Immature natural killer cell (primary cell): ENCODE measurements at regions not wholly inside any gene's neighbourhood (a gene's known extent, or its start where the extent isn't known, plus 50 kb on each side); places are given as distances from the start of the nearest gene placed in this dataset.

Experiments used
- DNase-seq, 3 donors: peaks; one replicate each; pipeline ENCODE4 v3.0.0; 2022; ENCODE audit warnings: mixed read lengths in 1 of 3
- H3K27ac Mint-ChIP-seq, 6 donors: one replicate each; pipeline ENCODE4 v1.8.0; 2020; ENCODE audit warnings: mixed read lengths in 6 of 6, mild to moderate bottlenecking in 5 of 6, inconsistent platforms in 4 of 6, moderate library complexity in 3 of 6
- H3K27me3 Mint-ChIP-seq, 3 donors: one replicate each; pipeline ENCODE4 v1.8.0; 2020 to 2021; ENCODE audit warnings: low read depth in 3 of 3, mild to moderate bottlenecking in 3 of 3, mixed read lengths in 3 of 3, moderate library complexity in 3 of 3, inconsistent platforms in 1 of 3
- H3K36me3 Mint-ChIP-seq, 3 donors: one replicate each; pipeline ENCODE4 v1.8.0; 2020; ENCODE audit warnings: mixed read lengths in 3 of 3, inconsistent platforms in 2 of 3, mild to moderate bottlenecking in 2 of 3
- H3K4me1 Mint-ChIP-seq, 2 donors: one replicate each; pipeline ENCODE4 v1.8.0; 2020; ENCODE audit warnings: inconsistent platforms in 2 of 2, mild to moderate bottlenecking in 2 of 2, mixed read lengths in 2 of 2, moderate library complexity in 1 of 2
- H3K4me3 Mint-ChIP-seq, 5 donors: one replicate each; pipeline ENCODE4 v1.8.0; 2020; ENCODE audit warnings: mild to moderate bottlenecking in 5 of 5, mixed read lengths in 5 of 5, inconsistent platforms in 3 of 5, moderate library complexity in 3 of 5
- H3K9me3 Mint-ChIP-seq, 6 donors: one replicate each; pipeline ENCODE4 v1.8.0; 2020; ENCODE audit warnings: mild to moderate bottlenecking in 6 of 6, mixed read lengths in 6 of 6, inconsistent platforms in 4 of 6, moderate library complexity in 3 of 6

DNA sequence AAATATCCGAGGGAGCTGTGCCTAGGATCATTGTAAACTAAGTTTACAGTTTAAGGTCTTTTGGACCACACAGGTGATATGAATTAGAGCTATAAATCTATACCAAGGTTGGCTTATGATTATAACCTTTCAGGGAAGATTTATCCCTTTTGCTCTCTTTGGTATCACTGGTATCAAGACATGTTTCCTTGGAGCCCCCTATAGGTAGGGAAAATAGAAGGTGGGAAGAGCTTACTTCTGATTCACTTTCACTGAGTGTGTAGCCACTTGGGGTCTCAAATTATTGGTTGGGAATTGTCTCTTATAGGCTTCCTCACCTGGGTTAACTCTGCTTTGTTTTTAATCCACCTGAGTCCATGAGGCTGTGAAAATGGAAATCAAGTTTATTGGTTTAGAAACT lies 262.1 kb upstream of the NR3C2 start:
- H3K27ac Mint-ChIP-seq: no peak overlapping the region
- no peaks in the 10 kb centered on the region for H3K36me3 Mint-ChIP-seq
- peaks cover 0 to 13% (median 3%) of the 10 kb centered on the region in 6 donors for H3K9me3 Mint-ChIP-seq

DNA sequence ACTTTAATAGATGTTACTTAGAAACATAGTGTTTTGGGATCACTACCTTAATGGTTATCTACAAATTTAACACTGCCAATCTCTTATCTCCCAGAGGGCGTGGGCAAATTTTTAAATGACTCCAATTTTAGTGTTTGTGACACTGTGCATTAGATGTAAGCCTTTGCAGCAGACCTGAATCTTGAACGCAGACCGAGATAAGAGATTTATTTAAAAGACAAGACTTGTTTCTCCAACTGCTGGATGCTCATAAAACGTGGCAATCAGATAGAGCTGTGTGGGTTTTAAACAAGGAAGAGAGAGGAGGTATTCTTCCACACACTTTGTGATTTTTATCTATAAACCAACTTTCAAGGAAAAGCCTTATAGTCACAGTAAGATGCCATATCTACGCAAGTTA lies 252.5 kb upstream of the NR3C2 start:
- H3K9me3 Mint-ChIP-seq: peaks cover 0 to 13% (median under 1%) of the 10 kb centered on the region in 6 donors
- H3K4me1 Mint-ChIP-seq: no peaks in the 10 kb centered on the region
- H3K27me3 Mint-ChIP-seq: peaks cover 0 to 4% (median 0%) of the 10 kb centered on the region in 3 donors
- no peaks in the 10 kb centered on the region for H3K36me3 Mint-ChIP-seq
- no peak overlapping the region for H3K27ac Mint-ChIP-seq
- no peak overlapping the region for H3K4me3 Mint-ChIP-seq
- no peak for DNase-seq

More for the DNA sequence above, 262.1 kb upstream of the NR3C2 start:
- DNase-seq: no peak
- Mint-ChIP-seq H3K4me3 (no peak overlapping the region), H3K4me1 (no peaks in the 10 kb centered on the region), H3K27me3 (peaks cover 0 to 4% (median 2%) of the 10 kb centered on the region in 3 donors)

DNA sequence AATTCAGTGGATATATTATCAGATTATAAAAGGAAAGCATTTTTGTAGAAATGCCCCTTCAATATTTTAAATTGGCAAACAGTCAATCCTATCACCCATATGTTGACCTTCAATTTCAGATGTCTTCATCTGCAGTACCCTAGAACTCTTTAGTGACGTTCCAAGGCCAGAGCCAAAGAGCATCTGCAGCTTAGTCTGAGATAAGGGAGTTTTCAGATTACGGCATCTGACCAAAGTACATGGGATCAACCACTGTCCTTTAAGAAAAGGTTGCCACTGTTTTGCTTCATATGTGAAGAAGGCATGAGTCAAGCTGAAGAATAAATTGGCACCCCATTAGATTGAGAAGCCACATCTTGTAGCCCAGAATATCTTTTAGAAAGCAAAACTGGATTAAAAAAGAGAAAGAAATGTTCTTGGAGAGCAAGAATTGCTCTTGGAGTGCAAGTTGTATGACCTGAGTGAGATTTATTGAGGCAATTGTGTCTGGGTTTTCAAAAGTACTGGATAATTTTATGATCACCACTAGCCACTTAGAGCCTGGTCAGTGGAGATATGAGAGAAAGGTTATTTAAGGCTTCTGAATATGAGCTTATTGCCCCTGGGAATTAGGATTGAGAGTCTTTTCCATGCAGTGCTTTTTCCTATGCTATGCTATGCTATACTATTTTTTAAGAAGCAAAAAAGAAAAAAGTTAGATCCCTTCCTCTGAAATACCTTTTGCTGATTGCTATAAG lies 251.9 kb upstream of the NR3C2 start:
- no peak overlapping the region for H3K4me3 Mint-ChIP-seq
- H3K4me1 Mint-ChIP-seq: no peaks in the 10 kb centered on the region
- H3K27me3 Mint-ChIP-seq: peaks cover 0 to 4% (median 0%) of the 10 kb centered on the region in 3 donors
- no peaks in the 10 kb centered on the region for H3K36me3 Mint-ChIP-seq
- DNase-seq: no peak
- H3K27ac Mint-ChIP-seq: no peak overlapping the region
- peaks cover 0 to 13% (median under 1%) of the 10 kb centered on the region in 6 donors for H3K9me3 Mint-ChIP-seq

DNA sequence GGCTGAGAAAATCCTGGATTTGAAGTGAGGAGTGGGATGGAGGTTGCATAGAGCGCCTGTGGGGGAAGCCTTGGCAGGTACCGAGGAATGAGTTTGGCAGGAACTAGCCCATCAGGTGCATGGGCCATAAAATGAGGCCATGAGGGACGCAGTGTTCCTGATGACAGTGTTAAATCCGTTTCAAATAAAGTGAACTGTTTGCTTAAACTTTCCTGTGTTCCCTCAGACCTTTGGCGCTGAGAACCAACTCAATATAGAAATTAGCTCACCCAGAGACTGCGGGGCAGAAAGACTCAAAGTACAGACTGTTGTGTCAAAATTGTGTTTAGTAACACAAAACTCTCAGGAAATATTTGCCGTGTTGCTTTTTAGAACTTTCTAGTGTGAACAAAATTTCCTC lies 250.0 kb upstream of the NR3C2 start:
- H3K27ac Mint-ChIP-seq: no peak overlapping the region
- peaks cover 0 to 6% (median 2%) of the 10 kb centered on the region in 6 donors for H3K9me3 Mint-ChIP-seq
- no peaks in the 10 kb centered on the region for H3K36me3 Mint-ChIP-seq
- peaks cover 0 to 4% (median 0%) of the 10 kb centered on the region in 3 donors for H3K27me3 Mint-ChIP-seq
- no peaks in the 10 kb centered on the region for H3K4me1 Mint-ChIP-seq
- H3K4me3 Mint-ChIP-seq: no peak overlapping the region
- no peak for DNase-seq

DNA sequence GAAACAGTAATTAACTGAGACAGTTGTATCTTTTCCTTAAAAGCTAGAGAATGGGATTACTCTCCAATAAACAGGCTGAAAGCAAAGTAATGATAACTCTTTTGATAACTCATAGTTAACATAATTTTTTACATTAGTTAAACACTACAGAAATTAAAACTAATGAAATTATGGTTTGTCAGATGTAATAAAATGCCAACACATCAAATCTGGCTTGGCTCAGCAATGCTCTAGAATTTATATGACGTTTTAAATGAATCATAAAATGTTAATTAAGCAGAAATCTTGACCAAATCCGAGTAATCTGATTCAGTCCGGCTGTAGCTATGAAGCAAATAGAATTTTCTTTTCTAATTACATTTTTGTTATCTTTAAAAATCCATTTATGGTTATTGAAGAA lies 244.2 kb upstream of the NR3C2 start:
- no peak for DNase-seq
- H3K27me3 Mint-ChIP-seq: peaks cover 0 to 4% (median 0%) of the 10 kb centered on the region in 3 donors
- H3K36me3 Mint-ChIP-seq: no peaks in the 10 kb centered on the region
- peaks cover 0 to 7% (median 1%) of the 10 kb centered on the region in 6 donors for H3K9me3 Mint-ChIP-seq
- no peaks in the 10 kb centered on the region for H3K4me1 Mint-ChIP-seq
- no peak overlapping the region for H3K27ac Mint-ChIP-seq
- no peak overlapping the region for H3K4me3 Mint-ChIP-seq

DNA sequence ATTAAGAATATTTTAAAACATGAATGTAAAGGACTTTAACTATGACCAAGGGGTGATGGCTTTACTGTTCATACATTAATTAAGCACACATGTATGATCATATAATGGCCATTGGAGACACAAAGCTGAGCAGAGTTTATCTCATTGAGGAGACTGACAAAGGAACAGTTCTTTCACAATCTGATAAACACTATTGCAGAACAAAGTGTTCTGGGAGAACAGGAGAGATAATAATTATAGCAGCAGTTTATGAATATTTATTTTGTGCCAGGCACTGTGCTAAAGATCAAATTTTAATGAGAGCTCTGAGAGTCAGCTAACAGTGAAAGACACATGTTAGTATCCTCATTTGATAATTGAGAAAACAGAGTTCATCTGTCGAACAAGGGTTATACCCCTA lies 242.4 kb upstream of the NR3C2 start:
- Mint-ChIP-seq H3K27me3 (no peaks in the 10 kb centered on the region), H3K36me3 (no peaks in the 10 kb centered on the region), H3K27ac (no peak overlapping the region), H3K4me1 (no peaks in the 10 kb centered on the region), H3K9me3 (peaks cover 0 to 7% (median 3%) of the 10 kb centered on the region in 6 donors), H3K4me3 (no peak overlapping the region)
- DNase-seq: no peak

DNA sequence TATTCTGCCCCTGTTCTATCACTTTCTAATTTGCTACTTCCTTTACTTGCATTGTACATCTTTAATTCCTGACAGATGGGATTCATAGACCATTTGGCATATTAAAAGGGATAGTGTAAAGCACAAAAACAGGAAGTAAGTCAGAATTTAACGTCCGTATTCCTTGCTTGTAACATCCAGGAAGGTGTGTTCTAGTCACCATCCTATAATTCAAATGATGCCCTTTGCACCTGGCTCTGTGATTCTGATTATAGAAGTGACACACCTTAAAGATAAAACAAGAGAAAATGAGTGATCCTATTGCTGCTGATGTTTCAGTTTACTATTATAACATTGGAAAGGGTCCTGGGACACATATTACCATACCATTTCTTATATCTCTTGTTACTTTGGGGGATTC lies 238.7 kb upstream of the NR3C2 start:
- H3K36me3 Mint-ChIP-seq: no peaks in the 10 kb centered on the region
- no peak overlapping the region for H3K27ac Mint-ChIP-seq
- peaks cover 0 to 21% (median 4%) of the 10 kb centered on the region in 6 donors for H3K9me3 Mint-ChIP-seq
- no peaks in the 10 kb centered on the region for H3K27me3 Mint-ChIP-seq
- no peak for DNase-seq
- no peaks in the 10 kb centered on the region for H3K4me1 Mint-ChIP-seq
- H3K4me3 Mint-ChIP-seq: no peak overlapping the region

DNA sequence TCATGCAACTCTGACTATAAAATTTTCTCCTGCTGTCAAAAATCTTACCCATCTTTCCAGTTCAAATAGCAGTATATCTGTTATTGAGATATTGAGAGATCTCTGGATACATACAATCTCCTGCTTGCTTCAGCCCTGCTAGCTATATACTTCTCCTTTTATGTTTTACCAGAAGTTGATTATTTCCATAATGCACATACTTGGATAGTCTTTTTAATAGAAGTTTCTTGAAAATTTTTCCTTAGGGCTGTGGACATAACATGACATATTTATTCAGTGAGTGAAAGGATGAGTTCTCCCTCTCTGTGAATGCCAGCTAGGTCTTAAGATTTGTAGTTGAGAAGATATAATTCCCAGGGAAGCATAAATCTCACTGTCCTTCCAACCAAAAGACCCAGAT lies 234.1 kb upstream of the NR3C2 start:
- Mint-ChIP-seq H3K9me3 (peaks cover 0 to 20% (median 4%) of the 10 kb centered on the region in 6 donors), H3K4me1 (no peaks in the 10 kb centered on the region), H3K36me3 (no peaks in the 10 kb centered on the region), H3K27me3 (no peaks in the 10 kb centered on the region), H3K4me3 (no peak overlapping the region), H3K27ac (no peak overlapping the region)
- DNase-seq: no peak

DNA sequence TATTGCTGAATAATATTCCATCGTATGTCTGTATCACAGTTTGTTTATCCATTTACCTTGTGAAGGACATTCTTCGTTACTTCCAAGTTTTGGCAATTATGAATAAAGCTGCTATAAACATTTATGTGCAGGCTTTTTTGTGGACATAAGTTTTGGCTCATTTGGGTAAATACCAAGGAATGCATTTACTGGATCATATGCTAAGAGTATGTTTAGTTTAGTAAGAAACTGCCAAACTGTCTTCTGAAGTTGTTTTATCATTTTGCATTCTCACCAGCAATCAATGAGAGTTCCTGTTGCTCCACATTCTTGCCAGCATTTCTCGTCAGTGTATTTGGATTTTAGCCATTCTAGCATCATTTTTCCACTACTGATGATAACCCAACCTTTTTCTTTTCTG lies 232.7 kb upstream of the NR3C2 start:
- Mint-ChIP-seq H3K27me3 (no peaks in the 10 kb centered on the region), H3K9me3 (peaks cover 0 to 20% (median under 1%) of the 10 kb centered on the region in 6 donors), H3K4me3 (no peak overlapping the region), H3K36me3 (no peaks in the 10 kb centered on the region), H3K27ac (no peak overlapping the region), H3K4me1 (no peaks in the 10 kb centered on the region)
- DNase-seq: no peak

DNA sequence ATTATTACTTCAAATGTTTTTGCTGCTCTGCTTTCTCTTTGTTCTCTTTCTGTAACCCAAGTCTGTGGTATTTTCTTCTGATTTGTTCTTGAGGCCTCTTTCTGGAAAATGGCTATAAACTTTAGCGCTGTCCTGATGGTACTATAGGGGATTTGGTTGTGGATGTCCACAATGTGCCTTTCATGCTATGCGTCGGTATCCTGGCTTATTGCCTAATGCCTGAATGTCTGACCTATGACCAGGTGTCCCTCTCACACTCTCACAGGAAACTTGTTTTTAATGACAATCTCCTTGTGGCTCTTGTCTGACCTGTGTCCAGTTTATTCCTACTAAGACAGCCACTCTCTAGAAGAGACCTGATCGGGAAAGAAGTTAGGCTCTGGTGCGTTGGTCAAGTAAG lies 222.4 kb upstream of the NR3C2 start:
- Mint-ChIP-seq H3K9me3 (peaks cover 3 to 37% (median 11%) of the 10 kb centered on the region in 6 donors), H3K36me3 (peaks cover 0 to 4% (median 0%) of the 10 kb centered on the region in 3 donors)

DNA sequence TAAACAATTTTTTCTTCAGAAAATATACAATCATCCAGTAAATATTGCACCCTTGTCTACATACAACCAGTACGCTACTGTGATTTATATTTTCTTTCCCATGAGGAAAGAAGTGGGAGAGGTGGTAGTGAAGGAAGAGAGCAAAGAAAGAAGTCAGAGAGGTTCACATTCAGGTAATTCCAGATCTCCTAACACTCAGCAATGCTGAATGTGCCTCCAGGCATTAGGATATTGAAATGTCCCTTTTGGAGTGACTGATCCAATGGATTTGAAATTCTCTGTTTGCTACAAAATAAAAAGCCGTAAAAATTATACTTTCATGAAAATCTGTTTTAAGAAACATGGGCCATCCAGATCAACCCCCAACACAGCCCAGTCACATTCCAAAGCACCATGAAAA lies 211.9 kb upstream of the NR3C2 start:
- Mint-ChIP-seq H3K9me3 (peaks cover 0 to 3% (median 1%) of the 10 kb centered on the region in 6 donors), H3K27me3 (no peaks in the 10 kb centered on the region), H3K36me3 (no peaks in the 10 kb centered on the region), H3K27ac (no peak overlapping the region), H3K4me3 (no peak overlapping the region), H3K4me1 (no peaks in the 10 kb centered on the region)
- DNase-seq: no peak

More for the DNA sequence above, 222.4 kb upstream of the NR3C2 start:
- H3K4me1 Mint-ChIP-seq: no peaks in the 10 kb centered on the region
- H3K27me3 Mint-ChIP-seq: no peaks in the 10 kb centered on the region
- H3K4me3 Mint-ChIP-seq: no peak overlapping the region
- no peak for DNase-seq
- H3K27ac Mint-ChIP-seq: no peak overlapping the region

DNA sequence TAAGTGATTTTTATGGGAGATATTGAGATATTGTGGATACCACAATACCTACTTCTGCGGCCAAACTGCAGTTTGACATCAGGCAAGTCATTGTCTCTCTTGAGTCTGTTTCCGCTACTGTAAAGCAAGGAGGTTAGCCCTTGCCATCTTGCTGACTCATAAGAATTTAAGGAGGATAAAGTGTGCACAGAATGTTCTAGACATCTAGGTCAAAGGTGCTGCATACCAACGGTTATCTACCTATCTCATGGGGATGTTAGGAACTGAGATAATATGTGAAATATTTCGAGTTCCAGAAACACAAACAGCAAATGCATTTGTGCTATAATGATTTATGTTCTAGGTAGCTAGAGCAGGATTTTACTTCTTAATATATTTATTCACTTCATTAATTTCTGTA lies 211.5 kb upstream of the NR3C2 start:
- Mint-ChIP-seq H3K4me3 (no peak overlapping the region), H3K9me3 (peaks cover 0 to 3% (median 1%) of the 10 kb centered on the region in 6 donors), H3K4me1 (no peaks in the 10 kb centered on the region), H3K36me3 (no peaks in the 10 kb centered on the region), H3K27ac (no peak overlapping the region), H3K27me3 (no peaks in the 10 kb centered on the region)
- no peak for DNase-seq

DNA sequence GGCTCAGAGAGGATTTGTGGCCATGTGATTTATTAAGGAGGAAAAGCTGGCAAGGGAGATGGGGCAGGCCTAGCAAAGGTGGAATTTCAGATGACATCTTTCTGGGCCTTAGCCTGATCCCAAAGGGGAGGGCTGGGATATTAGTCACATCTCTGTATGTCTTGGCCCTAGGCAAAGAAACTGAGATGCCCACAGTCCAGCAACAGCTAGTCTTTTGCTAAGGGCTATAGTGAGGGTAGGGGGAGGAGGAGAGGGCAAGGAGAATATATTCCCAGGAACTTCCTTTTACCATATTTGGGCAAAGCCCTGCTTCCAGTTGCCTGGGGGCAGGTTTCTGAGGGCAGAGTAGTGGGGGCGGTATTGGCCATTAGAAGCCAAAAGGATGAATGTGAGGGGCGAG lies 209.8 kb upstream of the NR3C2 start:
- no peak for DNase-seq
- Mint-ChIP-seq H3K4me1 (no peaks in the 10 kb centered on the region), H3K4me3 (no peak overlapping the region), H3K27me3 (no peaks in the 10 kb centered on the region), H3K27ac (no peak overlapping the region), H3K9me3 (peaks cover 0 to 3% (median 2%) of the 10 kb centered on the region in 6 donors), H3K36me3 (no peaks in the 10 kb centered on the region)

DNA sequence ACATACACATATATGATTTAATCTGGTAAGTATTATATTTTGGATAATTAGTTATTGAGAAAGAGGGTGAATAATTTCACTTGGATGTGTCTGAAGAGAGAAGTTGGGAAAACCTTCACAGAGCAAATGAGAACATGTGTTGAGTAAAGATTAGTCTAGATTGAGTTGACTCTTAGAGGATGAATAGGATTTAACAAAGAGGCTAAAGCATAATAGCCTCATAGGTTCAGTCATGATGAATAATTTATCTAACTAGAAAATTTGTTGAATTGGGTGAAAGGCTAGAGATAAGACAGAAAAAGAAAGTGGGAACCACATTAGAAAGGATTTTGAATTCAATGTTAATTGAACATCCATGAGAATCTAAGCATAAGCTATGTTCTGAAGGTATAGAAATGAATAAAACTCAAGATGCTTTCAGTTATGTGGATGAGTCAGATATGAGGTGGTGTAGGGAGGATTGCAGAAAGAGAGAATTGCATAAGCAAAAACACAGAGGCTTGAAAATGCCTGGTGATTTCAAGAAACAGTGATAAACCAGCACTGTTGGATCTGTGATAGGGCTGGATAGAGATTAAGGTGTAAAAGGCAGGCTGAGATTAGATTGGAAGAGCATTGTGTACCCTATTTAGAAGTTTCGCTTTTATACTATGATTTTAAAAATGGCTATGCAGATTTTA lies 207.6 kb upstream of the NR3C2 start:
- peaks cover 0 to 12% (median 2%) of the 10 kb centered on the region in 6 donors for H3K9me3 Mint-ChIP-seq
- DNase-seq: no peak
- H3K4me3 Mint-ChIP-seq: no peak overlapping the region
- no peaks in the 10 kb centered on the region for H3K36me3 Mint-ChIP-seq
- H3K4me1 Mint-ChIP-seq: no peaks in the 10 kb centered on the region
- no peak overlapping the region for H3K27ac Mint-ChIP-seq
- peaks cover 0 to 2% (median 2%) of the 10 kb centered on the region in 3 donors for H3K27me3 Mint-ChIP-seq
